Neutrophil (primary cell): ENCODE measurements at regions not wholly inside any gene's neighbourhood (a gene's known extent, or its start where the extent isn't known, plus 50 kb on each side); places are given as distances from the start of the nearest gene placed in this dataset.

Experiments
- H3K27ac ChIP-seq: fragments of 200-600 bp; sonication (generic); 2 replicates; pipeline ENCODE4 v1.5.1; 2016; ENCODE audit warnings: mild to moderate bottlenecking, moderate library complexity
- H3K27me3 ChIP-seq: fragments of 200-600 bp; sonication (generic); 2 replicates; pipeline ENCODE4 v1.6.0; 2016; ENCODE audit warnings: mild to moderate bottlenecking
- H3K36me3 ChIP-seq: fragments of 200-600 bp; sonication (generic); 2 replicates; pipeline ENCODE4 v1.5.1; 2017
- H3K4me1 ChIP-seq, 2 experiments: fragments of 200-600 bp in 1 of 2; sonication (generic) in 1 of 2; 1 replicate in 1 of 2; 2 replicates in 1 of 2; pipeline versions ENCODE4 v1.5.1 to v1.6.1; 2013 to 2016; ENCODE audit warnings: low read depth in 1 of 2, low read length in 1 of 2, mild to moderate bottlenecking in 1 of 2, moderate library complexity in 1 of 2; ENCODE audit not compliant: control insufficient read depth in 1 of 2, insufficient read depth in 1 of 2
- H3K4me3 ChIP-seq, 2 experiments: fragments of 200-600 bp in 1 of 2; sonication (generic) in 1 of 2; 1 replicate in 1 of 2; 2 replicates in 1 of 2; pipeline ENCODE4 v1.5.1; 2013 to 2016; ENCODE audit warnings: low read depth in 1 of 2, low read length in 1 of 2, mild to moderate bottlenecking in 1 of 2, moderate library complexity in 1 of 2
- H3K9me3 ChIP-seq: fragments of 200-600 bp; sonication (generic); 2 replicates; pipeline ENCODE4 v1.5.1; 2016
- TF ChIP-seq, protein P1 (sequence below): fragments of 200-600 bp; sonication (generic); IDR thresholded peaks from 2 replicates; pipeline ENCODE4 v1.5.1; 2016; ENCODE audit warnings: antibody characterized with exemption

- no peaks in the 10 kb centered on the region for H3K36me3 ChIP-seq
- TF ChIP-seq, protein P1, sequence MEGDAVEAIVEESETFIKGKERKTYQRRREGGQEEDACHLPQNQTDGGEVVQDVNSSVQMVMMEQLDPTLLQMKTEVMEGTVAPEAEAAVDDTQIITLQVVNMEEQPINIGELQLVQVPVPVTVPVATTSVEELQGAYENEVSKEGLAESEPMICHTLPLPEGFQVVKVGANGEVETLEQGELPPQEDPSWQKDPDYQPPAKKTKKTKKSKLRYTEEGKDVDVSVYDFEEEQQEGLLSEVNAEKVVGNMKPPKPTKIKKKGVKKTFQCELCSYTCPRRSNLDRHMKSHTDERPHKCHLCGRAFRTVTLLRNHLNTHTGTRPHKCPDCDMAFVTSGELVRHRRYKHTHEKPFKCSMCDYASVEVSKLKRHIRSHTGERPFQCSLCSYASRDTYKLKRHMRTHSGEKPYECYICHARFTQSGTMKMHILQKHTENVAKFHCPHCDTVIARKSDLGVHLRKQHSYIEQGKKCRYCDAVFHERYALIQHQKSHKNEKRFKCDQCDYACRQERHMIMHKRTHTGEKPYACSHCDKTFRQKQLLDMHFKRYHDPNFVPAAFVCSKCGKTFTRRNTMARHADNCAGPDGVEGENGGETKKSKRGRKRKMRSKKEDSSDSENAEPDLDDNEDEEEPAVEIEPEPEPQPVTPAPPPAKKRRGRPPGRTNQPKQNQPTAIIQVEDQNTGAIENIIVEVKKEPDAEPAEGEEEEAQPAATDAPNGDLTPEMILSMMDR, result no peak
- no peaks in the 10 kb centered on the region for H3K9me3 ChIP-seq
- no peak overlapping the region for H3K4me3 ChIP-seq
- no peaks in the 10 kb centered on the region for H3K27me3 ChIP-seq
- peaks cover 11 to 25% of the 10 kb centered on the region in 2 experiments for H3K4me1 ChIP-seq
- H3K27ac ChIP-seq, result no peak overlapping the region
These were observed 259.7 kb upstream of the PLET1 start for GRCh38 chr11:112520354-112520753.

- no peaks in the 10 kb centered on the region for H3K9me3 ChIP-seq
- no peak overlapping the region for H3K27ac ChIP-seq
These were observed 261.9 kb upstream of the PLET1 start for GRCh38 chr11:112522536-112522935.

DNA sequence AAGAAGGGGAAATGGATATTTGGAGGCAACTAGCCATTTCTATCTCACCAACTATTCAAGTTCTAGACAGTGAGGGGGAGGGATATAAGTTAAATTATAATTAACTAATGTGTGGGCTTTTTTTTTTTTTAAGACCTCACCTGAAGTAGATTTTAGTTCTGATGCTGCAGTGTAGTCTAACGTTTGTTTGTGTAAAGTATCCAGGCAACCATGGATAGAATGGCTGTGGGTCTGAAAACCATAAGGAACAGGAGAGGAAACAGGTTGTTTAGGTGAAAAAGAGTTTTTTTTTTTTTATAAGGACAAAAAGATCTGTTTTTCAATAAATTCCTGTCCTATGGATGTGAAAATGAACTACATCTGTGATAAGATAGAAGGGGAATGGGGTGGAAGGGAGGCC is 262.4 kb upstream of the PLET1 start:
- TF ChIP-seq, protein P1, result no peak
- no peaks in the 10 kb centered on the region for H3K27me3 ChIP-seq
- no peak overlapping the region for H3K4me3 ChIP-seq
- no peaks in the 10 kb centered on the region for H3K36me3 ChIP-seq
- H3K27ac ChIP-seq, result no peak overlapping the region
- H3K9me3 ChIP-seq, result no peaks in the 10 kb centered on the region
- peaks cover 27 to 39% of the 10 kb centered on the region in 2 experiments for H3K4me1 ChIP-seq

More at GRCh38 chr11:112522536-112522935, 261.9 kb upstream of the PLET1 start:
- Histone ChIP-seq H3K4me1 (peaks cover 27 to 39% of the 10 kb centered on the region in 2 experiments), H3K4me3 (no peak overlapping the region), H3K36me3 (no peaks in the 10 kb centered on the region), H3K27me3 (no peaks in the 10 kb centered on the region)
- TF ChIP-seq, protein P1, result no peak

GRCh38 chr11:112523477-112523876 is 262.8 kb upstream of the PLET1 start:
- no peaks in the 10 kb centered on the region for H3K9me3 ChIP-seq
- TF ChIP-seq, protein P1, result no peak
- no peak overlapping the region for H3K27ac ChIP-seq
- peaks cover 27 to 39% of the 10 kb centered on the region in 2 experiments for H3K4me1 ChIP-seq
- no peak overlapping the region for H3K4me3 ChIP-seq
- H3K36me3 ChIP-seq, result no peaks in the 10 kb centered on the region
- no peaks in the 10 kb centered on the region for H3K27me3 ChIP-seq

- no peaks in the 10 kb centered on the region for H3K27me3 ChIP-seq
- peaks cover 27 to 39% of the 10 kb centered on the region in 2 experiments for H3K4me1 ChIP-seq
- TF ChIP-seq, protein P1, result no peak
- no peak overlapping the region for H3K27ac ChIP-seq
- no peaks in the 10 kb centered on the region for H3K9me3 ChIP-seq
- H3K36me3 ChIP-seq, result no peaks in the 10 kb centered on the region
- no peak overlapping the region for H3K4me3 ChIP-seq
These were observed 263.3 kb upstream of the PLET1 start for GRCh38 chr11:112523951-112524350.

DNA sequence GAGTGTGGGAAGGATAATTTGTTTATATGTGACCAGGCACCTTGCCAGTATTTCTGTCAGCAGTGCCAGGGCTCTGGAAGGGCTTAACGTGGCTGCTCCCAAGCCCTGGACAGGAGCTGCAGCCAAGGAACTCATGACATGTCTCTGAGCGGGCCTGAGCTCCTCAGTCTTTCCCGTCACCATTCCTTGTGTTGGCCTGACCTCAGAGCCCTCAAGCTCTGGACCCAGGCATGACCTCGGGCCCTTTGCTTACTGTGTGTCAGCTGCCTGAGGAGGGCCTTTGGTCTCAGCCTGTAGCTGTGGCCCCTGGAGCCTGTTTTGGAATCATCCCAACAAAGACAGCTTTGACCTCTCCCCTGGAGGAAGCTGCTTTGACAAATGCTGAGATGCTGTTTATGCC is 264.1 kb upstream of the PLET1 start:
- H3K9me3 ChIP-seq, result no peaks in the 10 kb centered on the region
- no peaks in the 10 kb centered on the region for H3K27me3 ChIP-seq
- H3K4me1 ChIP-seq, result peaks cover 27 to 39% of the 10 kb centered on the region in 2 experiments
- no peaks in the 10 kb centered on the region for H3K36me3 ChIP-seq
- H3K4me3 ChIP-seq, result no peak overlapping the region
- no peak overlapping the region for H3K27ac ChIP-seq
- TF ChIP-seq, protein P1, result no peak
